ENCODE measurements at regions not wholly inside any gene's neighbourhood (a gene's known extent, or its start where the extent isn't known, plus 50 kb on each side); places are given as distances from the start of the nearest gene placed in this dataset.

DNA sequence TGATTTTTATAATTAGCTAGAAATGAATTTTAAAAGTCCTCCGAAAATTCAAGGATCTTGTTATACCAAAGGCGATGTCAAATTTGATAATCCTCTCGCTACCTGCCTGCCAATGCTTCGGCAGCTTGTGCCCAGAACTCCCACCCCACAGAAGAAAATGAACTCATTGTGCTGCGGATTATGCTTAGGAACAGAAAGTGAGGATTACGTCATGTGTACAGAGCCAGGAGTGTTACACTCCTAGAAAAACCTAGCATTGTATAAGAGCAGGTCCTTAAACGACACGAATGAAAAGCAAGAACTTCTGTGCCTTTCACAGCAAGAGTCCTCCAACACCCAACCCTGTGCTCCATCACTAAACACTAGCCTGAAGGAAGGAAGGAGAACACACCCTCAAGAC lies 168.3 kb downstream of the RNF152 start:
- Histone ChIP-seq H4K20me1 (ENCODE audit: insufficient read depth) (no peaks in the 10 kb centered on the region), H3K36me3 (ENCODE audit: control insufficient read depth in 1 of 2, insufficient read depth in 2 of 2, low read length in 2 of 2) (no peaks in the 10 kb centered on the region), H3K9me2 (ENCODE audit: insufficient read depth) (no peaks in the 10 kb centered on the region), H3K27me3 (ENCODE audit: insufficient read depth, low read length) (peaks cover 20% of the 10 kb centered on the region), H2AFZ (ENCODE audit: low read depth, low read length, poor library complexity, severe bottlenecking) (no peak overlapping the region), H3K4me3 (replicated peaks in 1 of 2; ENCODE audit: low read depth in 1 of 2, low read length in 2 of 2) (no peak overlapping the region), H3K27ac (ENCODE audit: low read depth, low read length) (no peak overlapping the region), H3K9me3 (ENCODE audit: control insufficient read depth in 1 of 2, insufficient read depth in 1 of 2, low read depth in 1 of 2, low read length in 2 of 2) (no peaks in the 10 kb centered on the region), H3K4me2 (ENCODE audit: low read length) (no peak overlapping the region), H3K9ac (ENCODE audit: low read length) (no peak overlapping the region), H3K4me1 (ENCODE audit: control insufficient read depth in 1 of 2, insufficient read depth in 2 of 2, low read length in 2 of 2) (no peaks in the 10 kb centered on the region), H3K79me2 (ENCODE audit: insufficient read depth, low read length) (no peaks in the 10 kb centered on the region)
- ChIA-PET RAD21 (ENCODE audit: low non-redundant PET in 1 of 2, low total read pairs in 2 of 2, uncharacterized antibody in 2 of 2, unreplicated experiment in 2 of 2) (no interaction called here), CTCF (no interaction called here), POLR2A (no interaction called here)
- no TSS peak for BruUV-seq (replicated peaks)
- no peak for ATAC-seq
- no peak for DNase-seq (ENCODE audit: low read depth, low spot score)
- intact Hi-C loops (cut with micrococcal nuclease) = no loop called here
- no peak for TF ChIP-seq ZFX (IDR thresholded peaks at IDR 0.05)
- TF ChIP-seq SP1 (IDR thresholded peaks at IDR 0.05; ENCODE audit: low read depth) = no peak
- TF ChIP-seq ELF1 (IDR thresholded peaks at IDR 0.05; ENCODE audit: borderline replicate concordance, low read depth) = no peak
- TF ChIP-seq SIN3A (IDR thresholded peaks at IDR 0.05; ENCODE audit: low read depth) = no peak
- TF ChIP-seq SRF (IDR thresholded peaks at IDR 0.05; ENCODE audit: low read depth) = no peak
- no peak for TF ChIP-seq ZNF274 (IDR thresholded peaks at IDR 0.05; ENCODE audit: low read depth, low read length)
- TF ChIP-seq EZH2phosphoT487 (IDR thresholded peaks at IDR 0.05; ENCODE audit: borderline replicate concordance) = no peak
- TF ChIP-seq JUND (IDR thresholded peaks at IDR 0.05) = no peak
- TF ChIP-seq, protein P1, sequence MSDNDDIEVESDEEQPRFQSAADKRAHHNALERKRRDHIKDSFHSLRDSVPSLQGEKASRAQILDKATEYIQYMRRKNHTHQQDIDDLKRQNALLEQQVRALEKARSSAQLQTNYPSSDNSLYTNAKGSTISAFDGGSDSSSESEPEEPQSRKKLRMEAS (IDR thresholded peaks at IDR 0.05) = no peak
- TF ChIP-seq CEBPB (IDR thresholded peaks at IDR 0.05; ENCODE audit: low read depth) = no peak
- TF ChIP-seq POLR2AphosphoS5 (IDR thresholded peaks at IDR 0.05; ENCODE audit: low read depth, low read length) = no peak
- TF ChIP-seq POLR2A (IDR thresholded peaks at IDR 0.05; ENCODE audit: borderline replicate concordance, extremely low read depth, insufficient read depth, insufficient read length) = no peak

DNA sequence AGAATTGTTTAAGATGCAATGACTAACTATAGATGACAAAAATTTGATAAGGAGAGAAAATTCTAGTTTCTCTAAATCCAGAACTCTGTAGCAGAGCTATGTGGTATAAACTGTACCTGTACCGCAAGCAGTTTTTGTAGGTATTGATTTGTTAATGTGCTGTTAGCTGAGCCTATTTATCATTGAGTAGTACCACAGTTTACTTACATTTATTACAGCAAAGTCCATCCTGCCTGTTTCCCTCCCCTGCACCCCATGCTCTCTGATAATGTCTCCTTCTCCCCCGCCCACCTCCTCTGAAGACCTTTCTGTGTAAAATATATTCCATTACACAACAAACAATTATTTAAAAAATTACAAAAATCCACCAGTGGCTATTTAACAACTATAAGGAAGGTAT lies 170.6 kb downstream of the RNF152 start:
- Histone ChIP-seq H3K9me2 (ENCODE audit: insufficient read depth) (no peaks in the 10 kb centered on the region), H3K36me3 (ENCODE audit: control insufficient read depth in 1 of 2, insufficient read depth in 2 of 2, low read length in 2 of 2) (no peaks in the 10 kb centered on the region), H3K9me3 (ENCODE audit: control insufficient read depth in 1 of 2, insufficient read depth in 1 of 2, low read depth in 1 of 2, low read length in 2 of 2) (no peaks in the 10 kb centered on the region), H3K27me3 (ENCODE audit: insufficient read depth, low read length) (peaks cover 21% of the 10 kb centered on the region), H3K9ac (ENCODE audit: low read length) (no peak overlapping the region), H3K4me2 (ENCODE audit: low read length) (no peak overlapping the region), H3K27ac (ENCODE audit: low read depth, low read length) (no peak overlapping the region), H3K4me3 (replicated peaks in 1 of 2; ENCODE audit: low read depth in 1 of 2, low read length in 2 of 2) (no peak overlapping the region), H3K4me1 (ENCODE audit: control insufficient read depth in 1 of 2, insufficient read depth in 2 of 2, low read length in 2 of 2) (no peaks in the 10 kb centered on the region), H3K79me2 (ENCODE audit: insufficient read depth, low read length) (no peaks in the 10 kb centered on the region), H4K20me1 (ENCODE audit: insufficient read depth) (no peaks in the 10 kb centered on the region), H2AFZ (ENCODE audit: low read depth, low read length, poor library complexity, severe bottlenecking) (no peak overlapping the region)
- BruUV-seq (replicated peaks) = no TSS peak
- POLR2A ChIA-PET = no interaction called here
- DNase-seq (ENCODE audit: low read depth, low spot score) (no peak), ATAC-seq (no peak)
- CTCF ChIA-PET = no interaction called here
- RAD21 ChIA-PET (ENCODE audit: low non-redundant PET in 1 of 2, low total read pairs in 2 of 2, uncharacterized antibody in 2 of 2, unreplicated experiment in 2 of 2) = no interaction called here
- no peak for TF ChIP-seq EGR1 (IDR thresholded peaks at IDR 0.05; ENCODE audit: low read depth)
- no peak for TF ChIP-seq CBX3 (IDR thresholded peaks at IDR 0.05; ENCODE audit: low read depth)
- no peak for TF ChIP-seq JUND (IDR thresholded peaks at IDR 0.05)
- TF ChIP-seq FOSL1 (IDR thresholded peaks at IDR 0.05; ENCODE audit: low read depth) = no peak
- no peak for TF ChIP-seq RAD21 (IDR thresholded peaks at IDR 0.05; ENCODE audit: low read depth)
- no peak for TF ChIP-seq ELF1 (IDR thresholded peaks at IDR 0.05; ENCODE audit: borderline replicate concordance, low read depth)
- TF ChIP-seq, protein P2, sequence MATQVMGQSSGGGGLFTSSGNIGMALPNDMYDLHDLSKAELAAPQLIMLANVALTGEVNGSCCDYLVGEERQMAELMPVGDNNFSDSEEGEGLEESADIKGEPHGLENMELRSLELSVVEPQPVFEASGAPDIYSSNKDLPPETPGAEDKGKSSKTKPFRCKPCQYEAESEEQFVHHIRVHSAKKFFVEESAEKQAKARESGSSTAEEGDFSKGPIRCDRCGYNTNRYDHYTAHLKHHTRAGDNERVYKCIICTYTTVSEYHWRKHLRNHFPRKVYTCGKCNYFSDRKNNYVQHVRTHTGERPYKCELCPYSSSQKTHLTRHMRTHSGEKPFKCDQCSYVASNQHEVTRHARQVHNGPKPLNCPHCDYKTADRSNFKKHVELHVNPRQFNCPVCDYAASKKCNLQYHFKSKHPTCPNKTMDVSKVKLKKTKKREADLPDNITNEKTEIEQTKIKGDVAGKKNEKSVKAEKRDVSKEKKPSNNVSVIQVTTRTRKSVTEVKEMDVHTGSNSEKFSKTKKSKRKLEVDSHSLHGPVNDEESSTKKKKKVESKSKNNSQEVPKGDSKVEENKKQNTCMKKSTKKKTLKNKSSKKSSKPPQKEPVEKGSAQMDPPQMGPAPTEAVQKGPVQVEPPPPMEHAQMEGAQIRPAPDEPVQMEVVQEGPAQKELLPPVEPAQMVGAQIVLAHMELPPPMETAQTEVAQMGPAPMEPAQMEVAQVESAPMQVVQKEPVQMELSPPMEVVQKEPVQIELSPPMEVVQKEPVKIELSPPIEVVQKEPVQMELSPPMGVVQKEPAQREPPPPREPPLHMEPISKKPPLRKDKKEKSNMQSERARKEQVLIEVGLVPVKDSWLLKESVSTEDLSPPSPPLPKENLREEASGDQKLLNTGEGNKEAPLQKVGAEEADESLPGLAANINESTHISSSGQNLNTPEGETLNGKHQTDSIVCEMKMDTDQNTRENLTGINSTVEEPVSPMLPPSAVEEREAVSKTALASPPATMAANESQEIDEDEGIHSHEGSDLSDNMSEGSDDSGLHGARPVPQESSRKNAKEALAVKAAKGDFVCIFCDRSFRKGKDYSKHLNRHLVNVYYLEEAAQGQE (IDR thresholded peaks at IDR 0.05; ENCODE audit: low read depth) = no peak
- no peak for TF ChIP-seq POLR2AphosphoS5 (IDR thresholded peaks at IDR 0.05; ENCODE audit: low read depth, low read length)
- TF ChIP-seq ZFX (IDR thresholded peaks at IDR 0.05) = no peak
- TF ChIP-seq CEBPB (IDR thresholded peaks at IDR 0.05; ENCODE audit: low read depth) = no peak
- no peak for TF ChIP-seq EZH2 (IDR thresholded peaks at IDR 0.05)
- TF ChIP-seq SRF (IDR thresholded peaks at IDR 0.05; ENCODE audit: low read depth) = no peak
- TF ChIP-seq SIN3A (IDR thresholded peaks at IDR 0.05; ENCODE audit: low read depth) = no peak
- no peak for TF ChIP-seq EZH2phosphoT487 (IDR thresholded peaks at IDR 0.05; ENCODE audit: borderline replicate concordance)
- TF ChIP-seq, protein P3, sequence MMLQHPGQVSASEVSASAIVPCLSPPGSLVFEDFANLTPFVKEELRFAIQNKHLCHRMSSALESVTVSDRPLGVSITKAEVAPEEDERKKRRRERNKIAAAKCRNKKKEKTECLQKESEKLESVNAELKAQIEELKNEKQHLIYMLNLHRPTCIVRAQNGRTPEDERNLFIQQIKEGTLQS (IDR thresholded peaks at IDR 0.05) = no peak
- intact Hi-C loops (cut with micrococcal nuclease) = no loop called here

All from HCT116 (cell line).